ENCODE measurements at regions not wholly inside any gene's neighbourhood (a gene's known extent, or its start where the extent isn't known, plus 50 kb on each side); places are given as distances from the start of the nearest gene placed in this dataset.
A peak's percentile ranks its signal among the peaks of the same experiment; 100 is the strongest.

DNA sequence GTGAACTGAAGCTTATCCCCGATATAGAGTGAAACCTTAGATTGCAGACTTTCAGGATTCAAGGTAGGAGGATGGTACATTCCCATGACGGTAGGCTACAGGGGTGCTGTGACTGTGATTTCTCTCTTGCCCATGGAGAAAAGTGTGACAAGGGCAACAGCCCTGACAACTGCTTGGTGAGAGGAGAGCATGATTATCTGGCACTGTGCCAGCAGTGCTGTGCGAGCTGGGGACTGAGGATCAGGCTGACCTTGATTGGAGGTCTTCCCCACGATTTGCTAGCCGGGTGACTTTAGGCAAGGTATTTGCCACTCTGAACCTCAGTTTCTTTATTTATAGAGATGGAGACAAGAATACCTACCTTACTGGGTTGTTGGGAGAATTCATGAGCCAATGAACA lies 229.5 kb downstream of the PTEN start (continued):
- peak; percentile 50; the same call in 1 of the 2 replicates for TF ChIP-seq ZNF214 (tag by site-specific recombination; IDR thresholded peaks at IDR 0.05; ENCODE audit: borderline replicate concordance)
- peak; percentile 70; the same call in 1 of the 2 replicates for TF ChIP-seq ZNF248 (tag by site-specific recombination; IDR thresholded peaks at IDR 0.05)
- no peak for TF ChIP-seq ZEB2 (tag by site-specific recombination; IDR thresholded peaks at IDR 0.05)
- 0 out of 2 replicates have a peak, but pooled peaks have one; percentile 49 for TF ChIP-seq MZF1 (tag by site-specific recombination; IDR thresholded peaks at IDR 0.05; ENCODE audit: borderline replicate concordance)
- TF ChIP-seq ZNF544 (tag by site-specific recombination; IDR thresholded peaks at IDR 0.05) = peak; percentile 94
- no peak for TF ChIP-seq ZNF223 (tag by site-specific recombination; IDR thresholded peaks at IDR 0.05)
- TF ChIP-seq ZFP37 (tag by site-specific recombination; IDR thresholded peaks at IDR 0.05) = no peak
- TF ChIP-seq ZNF184 (tag by site-specific recombination; IDR thresholded peaks at IDR 0.05) = peak; percentile 91
- TF ChIP-seq, protein P1, sequence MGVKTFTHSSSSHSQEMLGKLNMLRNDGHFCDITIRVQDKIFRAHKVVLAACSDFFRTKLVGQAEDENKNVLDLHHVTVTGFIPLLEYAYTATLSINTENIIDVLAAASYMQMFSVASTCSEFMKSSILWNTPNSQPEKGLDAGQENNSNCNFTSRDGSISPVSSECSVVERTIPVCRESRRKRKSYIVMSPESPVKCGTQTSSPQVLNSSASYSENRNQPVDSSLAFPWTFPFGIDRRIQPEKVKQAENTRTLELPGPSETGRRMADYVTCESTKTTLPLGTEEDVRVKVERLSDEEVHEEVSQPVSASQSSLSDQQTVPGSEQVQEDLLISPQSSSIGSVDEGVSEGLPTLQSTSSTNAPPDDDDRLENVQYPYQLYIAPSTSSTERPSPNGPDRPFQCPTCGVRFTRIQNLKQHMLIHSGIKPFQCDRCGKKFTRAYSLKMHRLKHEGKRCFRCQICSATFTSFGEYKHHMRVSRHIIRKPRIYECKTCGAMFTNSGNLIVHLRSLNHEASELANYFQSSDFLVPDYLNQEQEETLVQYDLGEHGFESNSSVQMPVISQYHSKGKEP (tag by site-specific recombination; IDR thresholded peaks at IDR 0.05) = peak; percentile 86
- no peak for TF ChIP-seq SCRT2 (tag by site-specific recombination; IDR thresholded peaks at IDR 0.05)
- no peak for TF ChIP-seq ZNF366 (tag by site-specific recombination; conservative IDR thresholded peaks at IDR 0.05)
- no peak for TF ChIP-seq ZNF670 (tag by site-specific recombination; IDR thresholded peaks at IDR 0.05; ENCODE audit: low read depth)
- TF ChIP-seq, protein P2, sequence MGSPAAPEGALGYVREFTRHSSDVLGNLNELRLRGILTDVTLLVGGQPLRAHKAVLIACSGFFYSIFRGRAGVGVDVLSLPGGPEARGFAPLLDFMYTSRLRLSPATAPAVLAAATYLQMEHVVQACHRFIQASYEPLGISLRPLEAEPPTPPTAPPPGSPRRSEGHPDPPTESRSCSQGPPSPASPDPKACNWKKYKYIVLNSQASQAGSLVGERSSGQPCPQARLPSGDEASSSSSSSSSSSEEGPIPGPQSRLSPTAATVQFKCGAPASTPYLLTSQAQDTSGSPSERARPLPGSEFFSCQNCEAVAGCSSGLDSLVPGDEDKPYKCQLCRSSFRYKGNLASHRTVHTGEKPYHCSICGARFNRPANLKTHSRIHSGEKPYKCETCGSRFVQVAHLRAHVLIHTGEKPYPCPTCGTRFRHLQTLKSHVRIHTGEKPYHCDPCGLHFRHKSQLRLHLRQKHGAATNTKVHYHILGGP (tag by site-specific recombination; IDR thresholded peaks at IDR 0.05) = peak; percentile 80
- TF ChIP-seq ZNF830 (tag by site-specific recombination; IDR thresholded peaks at IDR 0.05; ENCODE audit: low read depth) = 0 out of 2 replicates have a peak, but pooled peaks have one; percentile 19
- TF ChIP-seq ZNF112 (tag by site-specific recombination; IDR thresholded peaks at IDR 0.05) = peak; percentile 87
- peak; percentile 37; the same call in 1 of the 2 replicates for TF ChIP-seq ZBTB17 (tag by site-specific recombination; IDR thresholded peaks at IDR 0.05)
- TF ChIP-seq, protein P3, sequence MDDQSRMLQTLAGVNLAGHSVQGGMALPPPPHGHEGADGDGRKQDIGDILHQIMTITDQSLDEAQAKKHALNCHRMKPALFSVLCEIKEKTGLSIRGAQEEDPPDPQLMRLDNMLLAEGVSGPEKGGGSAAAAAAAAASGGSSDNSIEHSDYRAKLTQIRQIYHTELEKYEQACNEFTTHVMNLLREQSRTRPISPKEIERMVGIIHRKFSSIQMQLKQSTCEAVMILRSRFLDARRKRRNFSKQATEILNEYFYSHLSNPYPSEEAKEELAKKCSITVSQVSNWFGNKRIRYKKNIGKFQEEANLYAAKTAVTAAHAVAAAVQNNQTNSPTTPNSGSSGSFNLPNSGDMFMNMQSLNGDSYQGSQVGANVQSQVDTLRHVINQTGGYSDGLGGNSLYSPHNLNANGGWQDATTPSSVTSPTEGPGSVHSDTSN (CRISPR knock-in tag; IDR thresholded peaks at IDR 0.05) = no peak
- peak; percentile 60 for TF ChIP-seq KLF10 (tag by site-specific recombination; IDR thresholded peaks at IDR 0.05)
- TF ChIP-seq, protein P4, sequence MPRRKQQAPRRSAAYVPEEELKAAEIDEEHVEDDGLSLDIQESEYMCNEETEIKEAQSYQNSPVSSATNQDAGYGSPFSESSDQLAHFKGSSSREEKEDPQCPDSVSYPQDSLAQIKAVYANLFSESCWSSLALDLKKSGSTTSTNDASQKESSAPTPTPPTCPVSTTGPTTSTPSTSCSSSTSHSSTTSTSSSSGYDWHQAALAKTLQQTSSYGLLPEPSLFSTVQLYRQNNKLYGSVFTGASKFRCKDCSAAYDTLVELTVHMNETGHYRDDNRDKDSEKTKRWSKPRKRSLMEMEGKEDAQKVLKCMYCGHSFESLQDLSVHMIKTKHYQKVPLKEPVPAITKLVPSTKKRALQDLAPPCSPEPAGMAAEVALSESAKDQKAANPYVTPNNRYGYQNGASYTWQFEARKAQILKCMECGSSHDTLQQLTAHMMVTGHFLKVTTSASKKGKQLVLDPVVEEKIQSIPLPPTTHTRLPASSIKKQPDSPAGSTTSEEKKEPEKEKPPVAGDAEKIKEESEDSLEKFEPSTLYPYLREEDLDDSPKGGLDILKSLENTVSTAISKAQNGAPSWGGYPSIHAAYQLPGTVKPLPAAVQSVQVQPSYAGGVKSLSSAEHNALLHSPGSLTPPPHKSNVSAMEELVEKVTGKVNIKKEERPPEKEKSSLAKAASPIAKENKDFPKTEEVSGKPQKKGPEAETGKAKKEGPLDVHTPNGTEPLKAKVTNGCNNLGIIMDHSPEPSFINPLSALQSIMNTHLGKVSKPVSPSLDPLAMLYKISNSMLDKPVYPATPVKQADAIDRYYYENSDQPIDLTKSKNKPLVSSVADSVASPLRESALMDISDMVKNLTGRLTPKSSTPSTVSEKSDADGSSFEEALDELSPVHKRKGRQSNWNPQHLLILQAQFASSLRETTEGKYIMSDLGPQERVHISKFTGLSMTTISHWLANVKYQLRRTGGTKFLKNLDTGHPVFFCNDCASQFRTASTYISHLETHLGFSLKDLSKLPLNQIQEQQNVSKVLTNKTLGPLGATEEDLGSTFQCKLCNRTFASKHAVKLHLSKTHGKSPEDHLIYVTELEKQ (tag by site-specific recombination; IDR thresholded peaks at IDR 0.05; ENCODE audit: borderline replicate concordance) = no peak
- TF ChIP-seq ZNF658 (tag by site-specific recombination; IDR thresholded peaks at IDR 0.05) = no peak
- TF ChIP-seq, protein P5, sequence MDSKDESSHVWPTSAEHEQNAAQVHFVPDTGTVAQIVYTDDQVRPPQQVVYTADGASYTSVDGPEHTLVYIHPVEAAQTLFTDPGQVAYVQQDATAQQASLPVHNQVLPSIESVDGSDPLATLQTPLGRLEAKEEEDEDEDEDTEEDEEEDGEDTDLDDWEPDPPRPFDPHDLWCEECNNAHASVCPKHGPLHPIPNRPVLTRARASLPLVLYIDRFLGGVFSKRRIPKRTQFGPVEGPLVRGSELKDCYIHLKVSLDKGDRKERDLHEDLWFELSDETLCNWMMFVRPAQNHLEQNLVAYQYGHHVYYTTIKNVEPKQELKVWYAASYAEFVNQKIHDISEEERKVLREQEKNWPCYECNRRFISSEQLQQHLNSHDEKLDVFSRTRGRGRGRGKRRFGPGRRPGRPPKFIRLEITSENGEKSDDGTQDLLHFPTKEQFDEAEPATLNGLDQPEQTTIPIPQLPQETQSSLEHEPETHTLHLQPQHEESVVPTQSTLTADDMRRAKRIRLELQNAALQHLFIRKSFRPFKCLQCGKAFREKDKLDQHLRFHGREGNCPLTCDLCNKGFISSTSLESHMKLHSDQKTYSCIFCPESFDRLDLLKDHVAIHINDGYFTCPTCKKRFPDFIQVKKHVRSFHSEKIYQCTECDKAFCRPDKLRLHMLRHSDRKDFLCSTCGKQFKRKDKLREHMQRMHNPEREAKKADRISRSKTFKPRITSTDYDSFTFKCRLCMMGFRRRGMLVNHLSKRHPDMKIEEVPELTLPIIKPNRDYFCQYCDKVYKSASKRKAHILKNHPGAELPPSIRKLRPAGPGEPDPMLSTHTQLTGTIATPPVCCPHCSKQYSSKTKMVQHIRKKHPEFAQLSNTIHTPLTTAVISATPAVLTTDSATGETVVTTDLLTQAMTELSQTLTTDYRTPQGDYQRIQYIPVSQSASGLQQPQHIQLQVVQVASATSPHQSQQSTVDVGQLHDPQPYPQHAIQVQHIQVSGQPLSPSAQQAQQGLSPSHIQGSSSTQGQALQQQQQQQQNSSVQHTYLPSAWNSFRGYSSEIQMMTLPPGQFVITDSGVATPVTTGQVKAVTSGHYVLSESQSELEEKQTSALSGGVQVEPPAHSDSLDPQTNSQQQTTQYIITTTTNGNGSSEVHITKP (tag by site-specific recombination; IDR thresholded peaks at IDR 0.05) = no peak; the same call in 1 of the 2 replicates
- peak; percentile 94 for TF ChIP-seq ZNF776 (tag by site-specific recombination; IDR thresholded peaks at IDR 0.05; ENCODE audit: borderline replicate concordance)
- 0 out of 2 replicates have a peak, but pooled peaks have one; percentile 28 for TF ChIP-seq ZNF626 (tag by site-specific recombination; IDR thresholded peaks at IDR 0.05)
- no peak for TF ChIP-seq ZNF302 (tag by site-specific recombination; IDR thresholded peaks at IDR 0.05; ENCODE audit: low read depth)
- TF ChIP-seq ZNF221 (tag by site-specific recombination; IDR thresholded peaks at IDR 0.05; ENCODE audit: borderline replicate concordance) = peak; percentile 53; the same call in 1 of the 2 replicates
- peak; percentile 74 for TF ChIP-seq ZNF37A (tag by site-specific recombination; IDR thresholded peaks at IDR 0.05)
- TF ChIP-seq ZNF677 (tag by site-specific recombination; IDR thresholded peaks at IDR 0.05) = peak; percentile 78
- TF ChIP-seq ZNF549 (tag by site-specific recombination; IDR thresholded peaks at IDR 0.05) = peak; percentile 77
- TF ChIP-seq ZIC2 (tag by site-specific recombination; IDR thresholded peaks at IDR 0.05) = no peak
